Tibial nerve (tissue), 4 donors: ENCODE measurements at regions not wholly inside any gene's neighbourhood (a gene's known extent, or its start where the extent isn't known, plus 50 kb on each side); places are given as distances from the start of the nearest gene placed in this dataset.

Source experiments
- DNase-seq, 2 donors: peaks; one replicate each; pipeline ENCODE4 v3.0.0-alpha.2; 2019; ENCODE audit warnings: low spot score in 2 of 2
- H3K27ac ChIP-seq, 4 donors: fragments of 200-600 bp; sonication (generic) in 3 of 4; one replicate each; pipeline ENCODE4 v1.5.1; 2017 to 2019; ENCODE audit warnings: mild to moderate bottlenecking in 1 of 4
- H3K27me3 ChIP-seq, 2 donors: fragments of 200-600 bp; sonication (generic) in 1 of 2; one replicate each; pipeline versions ENCODE4 v1.5.1 to v1.6.0; 2017 to 2019
- H3K36me3 ChIP-seq, 3 donors: fragments of 200-600 bp; sonication (generic); one replicate each; pipeline ENCODE4 v1.5.1; 2018 to 2019
- H3K4me1 ChIP-seq, 4 donors: fragments of 200-600 bp; sonication (generic) in 3 of 4; one replicate each; pipeline ENCODE4 v1.5.1; 2017 to 2019
- H3K4me3 ChIP-seq, 4 donors: fragments of 200-600 bp; sonication (generic) in 3 of 4; one replicate each; pipeline ENCODE4 v1.5.1; 2017 to 2019; ENCODE audit warnings: mild to moderate bottlenecking in 1 of 4, moderate library complexity in 1 of 4
- H3K9me3 ChIP-seq, 4 donors: fragments of 200-600 bp; sonication (generic) in 3 of 4; one replicate each; pipeline ENCODE4 v1.5.1; 2017 to 2019
- CTCF ChIP-seq, 5 experiments: fragments of 200-600 bp in 3 of 5; fragments of 450-650 bp in 2 of 5; sonication (generic) in 3 of 5; IDR thresholded peaks; one replicate each; pipeline ENCODE4 v1.5.1; 2016 to 2019; ENCODE audit warnings: antibody characterized with exemption in 5 of 5, mild to moderate bottlenecking in 3 of 5, moderate library complexity in 2 of 5
- EP300 ChIP-seq, 2 donors: sonication (generic); formaldehyde crosslinking; IDR thresholded peaks; one replicate each; pipeline ENCODE4 v1.6.1; 2017; ENCODE audit warnings: antibody characterized with exemption in 2 of 2, mild to moderate bottlenecking in 1 of 2
- POLR2A ChIP-seq, 2 donors: fragments of 450-650 bp; IDR thresholded peaks; one replicate each; pipeline ENCODE4 v1.6.1; 2017; ENCODE audit warnings: antibody characterized with exemption in 2 of 2, mild to moderate bottlenecking in 2 of 2, moderate library complexity in 2 of 2
- WGBS, 2 donors: methylation state at CpG; one replicate each; pipeline ENCODE4 v1.1.5; 2018; 5-methylcytosine and 5-hydroxymethylcytosine counted together

- H3K27me3 ChIP-seq: no peaks in the 10 kb centered on the region
- no peak overlapping the region for H3K27ac ChIP-seq
- no peak for DNase-seq
- TF ChIP-seq EP300 (IDR thresholded peaks at IDR 0.05): no peak
- TF ChIP-seq POLR2A (IDR thresholded peaks at IDR 0.05): no peak
- TF ChIP-seq CTCF (IDR thresholded peaks at IDR 0.05): no peak
- 90 to 96% methylated on average over 13 to 19 of the region's 19 CpGs for WGBS, 2 donors
- no peak overlapping the region for H3K4me3 ChIP-seq
- H3K36me3 ChIP-seq: no peaks in the 10 kb centered on the region
- H3K4me1 ChIP-seq: no peaks in the 10 kb centered on the region
- peaks cover 0 to 16% (median 0%) of the 10 kb centered on the region in 4 donors for H3K9me3 ChIP-seq
Observed at GRCh38 chr5:44974813-44975212, 166.1 kb downstream of the MRPS30 start.

- TF ChIP-seq POLR2A (IDR thresholded peaks at IDR 0.05) (no peak), EP300 (IDR thresholded peaks at IDR 0.05) (no peak), CTCF (IDR thresholded peaks at IDR 0.05) (no peak)
- Histone ChIP-seq H3K36me3 (no peaks in the 10 kb centered on the region), H3K4me1 (no peaks in the 10 kb centered on the region), H3K9me3 (peaks cover 0 to 45% (median 4%) of the 10 kb centered on the region in 4 donors), H3K27me3 (no peaks in the 10 kb centered on the region), H3K27ac (no peak overlapping the region), H3K4me3 (no peak overlapping the region)
- 81 to 93% methylated on average over 3 of the region's 3 CpGs for WGBS, 2 donors
- no peak for DNase-seq
Observed at GRCh38 chr5:44981708-44982107, 173.0 kb downstream of the MRPS30 start.

GRCh38 chr5:44983006-44983405 is 174.3 kb downstream of the MRPS30 start:
- no peak overlapping the region for H3K27ac ChIP-seq
- no peak overlapping the region for H3K4me3 ChIP-seq

GRCh38 chr5:44987026-44987425 is 178.3 kb downstream of the MRPS30 start:
- Histone ChIP-seq H3K4me3 (no peak overlapping the region), H3K4me1 (no peaks in the 10 kb centered on the region), H3K36me3 (no peaks in the 10 kb centered on the region), H3K9me3 (peaks cover 0 to 60% (median 8%) of the 10 kb centered on the region in 4 donors), H3K27ac (no peak overlapping the region), H3K27me3 (no peaks in the 10 kb centered on the region)
- no peak for DNase-seq
- TF ChIP-seq CTCF (IDR thresholded peaks at IDR 0.05) (no peak), POLR2A (IDR thresholded peaks at IDR 0.05) (no peak), EP300 (IDR thresholded peaks at IDR 0.05) (no peak)

More at GRCh38 chr5:44983006-44983405, 174.3 kb downstream of the MRPS30 start:
- H3K27me3 ChIP-seq: no peaks in the 10 kb centered on the region
- peaks cover 0 to 54% (median 4%) of the 10 kb centered on the region in 4 donors for H3K9me3 ChIP-seq
- H3K4me1 ChIP-seq: no peaks in the 10 kb centered on the region
- no peak for DNase-seq
- H3K36me3 ChIP-seq: no peaks in the 10 kb centered on the region
- TF ChIP-seq CTCF (IDR thresholded peaks at IDR 0.05): no peak
- TF ChIP-seq EP300 (IDR thresholded peaks at IDR 0.05): no peak
- TF ChIP-seq POLR2A (IDR thresholded peaks at IDR 0.05): no peak

GRCh38 chr5:44991693-44992092 is 182.9 kb downstream of the MRPS30 start:
- no peak for DNase-seq
- TF ChIP-seq EP300 (IDR thresholded peaks at IDR 0.05): no peak
- no peak for TF ChIP-seq POLR2A (IDR thresholded peaks at IDR 0.05)
- TF ChIP-seq CTCF (IDR thresholded peaks at IDR 0.05): no peak
- no peaks in the 10 kb centered on the region for H3K4me1 ChIP-seq
- no peaks in the 10 kb centered on the region for H3K36me3 ChIP-seq
- no peak overlapping the region for H3K4me3 ChIP-seq
- H3K27ac ChIP-seq: no peak overlapping the region
- WGBS, 2 donors: 55% methylated on average over 2 of the region's 2 CpGs
- H3K27me3 ChIP-seq: no peaks in the 10 kb centered on the region
- peaks cover 0 to 29% (median 4%) of the 10 kb centered on the region in 4 donors for H3K9me3 ChIP-seq
